Colon (tissue), 2 donors: ENCODE measurements at regions not wholly inside any gene's neighbourhood (a gene's known extent, or its start where the extent isn't known, plus 50 kb on each side); places are given as distances from the start of the nearest gene placed in this dataset.
A peak's percentile ranks its signal among the peaks of the same experiment; 100 is the strongest.

ENCODE experiments used
- FAIRE-seq: peaks from 2 replicates; lab custom pipeline; 2012; peaks lifted over from hg19 to GRCh38; lab: Jason Lieb, UNC
- donor health status: control.
- donor health status: control.

- FAIRE-seq = no peak
These were observed 666.6 kb downstream of the CDH11 start for GRCh38 chr16:64455275-64455674.

GRCh38 chr16:64453646-64454045, 668.2 kb downstream of the CDH11 start:
- FAIRE-seq = no peak

- no peak for FAIRE-seq
These were observed 669.4 kb downstream of the CDH11 start for GRCh38 chr16:64452446-64452845.

DNA sequence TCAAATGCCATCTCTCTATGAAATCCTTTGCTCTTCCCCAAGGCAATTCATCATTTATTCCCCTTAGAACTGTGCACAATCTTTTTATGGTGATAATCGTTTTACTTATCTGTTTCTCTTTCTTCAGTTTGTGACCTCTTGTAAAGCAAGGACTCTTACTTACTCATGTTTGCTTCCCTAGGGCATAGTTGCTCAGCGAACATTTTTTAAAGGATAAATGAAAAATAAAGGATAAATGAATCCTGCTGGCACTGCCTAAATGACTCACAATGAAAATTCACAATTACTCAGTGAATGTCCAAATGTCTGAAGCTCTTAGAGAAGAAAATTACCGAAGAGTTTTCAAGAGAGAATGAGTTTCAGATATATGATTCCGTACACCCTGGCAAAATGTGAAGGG, 671.7 kb downstream of the CDH11 start:
- no peak for FAIRE-seq

DNA sequence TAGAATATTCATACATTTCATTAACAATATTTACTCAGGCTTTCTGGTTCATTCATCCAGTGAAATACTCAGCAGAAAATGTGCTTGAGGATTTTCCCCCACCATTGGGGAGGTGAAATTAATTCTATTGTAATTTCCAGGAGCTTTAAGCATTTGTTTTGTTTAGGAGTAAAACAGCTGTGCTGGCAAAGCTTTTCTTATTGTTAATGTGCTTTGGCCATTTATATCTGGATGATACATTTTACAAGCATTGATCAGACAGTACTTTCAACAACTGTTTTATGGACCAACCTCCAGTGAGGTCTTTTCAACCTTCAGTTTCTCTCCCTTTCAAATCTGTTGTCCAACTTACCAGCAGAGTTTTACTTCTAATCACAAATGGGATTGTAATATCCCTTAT, 672.4 kb downstream of the CDH11 start:
- FAIRE-seq = no peak

GRCh38 chr16:64445649-64446048, 676.2 kb downstream of the CDH11 start:
- FAIRE-seq = no peak

DNA sequence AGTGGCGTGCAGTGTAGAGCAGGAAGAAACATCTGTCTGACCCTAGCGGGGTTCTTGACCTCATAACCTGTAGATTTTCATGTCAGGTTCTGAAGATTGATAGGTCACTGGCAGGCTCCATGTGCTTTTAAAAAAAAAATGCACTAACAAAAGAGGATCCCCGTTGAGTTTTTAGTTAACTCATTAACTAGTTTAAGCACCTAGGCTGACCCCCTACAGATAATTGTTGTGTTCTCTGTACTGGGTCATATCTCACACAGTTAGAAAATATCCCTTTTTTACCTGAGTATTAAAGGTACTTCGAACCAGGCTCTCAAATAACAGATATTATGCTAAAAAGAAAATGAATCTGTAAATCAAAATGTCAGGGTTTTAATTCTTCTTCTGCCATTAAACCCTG, 676.6 kb downstream of the CDH11 start:
- no peak for FAIRE-seq

DNA sequence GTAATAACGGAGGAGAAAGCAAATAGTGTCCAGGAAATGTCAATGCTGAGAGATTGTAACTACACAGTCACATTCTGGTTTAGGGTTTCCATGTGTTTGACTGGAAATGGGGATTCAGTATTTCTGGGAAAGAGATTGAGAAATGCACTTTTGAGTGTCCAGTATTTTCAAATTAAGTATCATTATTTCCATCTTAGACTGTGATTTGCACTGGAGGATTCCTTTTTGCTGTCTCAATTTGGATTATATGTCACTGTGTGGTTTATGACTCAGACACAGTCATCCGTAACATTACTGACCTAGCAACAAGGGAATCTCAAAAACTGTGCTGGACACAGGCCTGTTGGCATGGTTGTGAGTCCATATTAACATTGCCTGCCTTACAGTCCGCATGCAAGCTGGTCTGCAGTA, 681.4 kb downstream of the CDH11 start:
- no peak for FAIRE-seq

- no peak for FAIRE-seq
These were observed 681.9 kb downstream of the CDH11 start for GRCh38 chr16:64440005-64440404.

DNA sequence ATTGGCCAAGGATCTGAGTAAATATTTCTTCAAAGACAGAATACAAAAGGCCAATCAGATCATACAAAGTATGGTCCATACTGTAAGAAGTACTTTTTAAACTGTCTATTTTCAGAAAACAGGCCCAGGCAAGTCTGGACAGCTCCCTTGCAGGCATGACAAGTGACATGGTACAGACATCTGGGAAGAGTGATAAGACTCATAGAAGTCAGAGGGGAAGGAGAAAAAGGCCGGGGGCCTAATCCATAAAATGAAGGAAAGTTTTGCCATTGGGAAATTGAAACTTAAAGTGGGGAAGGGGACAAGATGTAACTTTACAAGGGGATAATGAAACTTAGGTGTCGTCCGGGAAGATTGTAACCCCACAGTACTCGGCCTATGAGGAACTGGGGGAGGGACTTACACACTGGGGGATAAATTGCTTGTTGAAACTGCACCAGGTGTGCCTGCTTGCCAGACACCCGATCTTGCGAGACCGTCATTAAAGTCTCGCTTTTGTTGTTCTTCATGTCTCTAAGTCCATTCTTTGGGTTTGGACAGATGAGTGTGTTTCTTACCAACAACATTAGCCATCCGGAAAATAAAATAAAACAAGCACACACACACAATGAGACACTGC, 684.0 kb downstream of the CDH11 start:
- no peak for FAIRE-seq

DNA sequence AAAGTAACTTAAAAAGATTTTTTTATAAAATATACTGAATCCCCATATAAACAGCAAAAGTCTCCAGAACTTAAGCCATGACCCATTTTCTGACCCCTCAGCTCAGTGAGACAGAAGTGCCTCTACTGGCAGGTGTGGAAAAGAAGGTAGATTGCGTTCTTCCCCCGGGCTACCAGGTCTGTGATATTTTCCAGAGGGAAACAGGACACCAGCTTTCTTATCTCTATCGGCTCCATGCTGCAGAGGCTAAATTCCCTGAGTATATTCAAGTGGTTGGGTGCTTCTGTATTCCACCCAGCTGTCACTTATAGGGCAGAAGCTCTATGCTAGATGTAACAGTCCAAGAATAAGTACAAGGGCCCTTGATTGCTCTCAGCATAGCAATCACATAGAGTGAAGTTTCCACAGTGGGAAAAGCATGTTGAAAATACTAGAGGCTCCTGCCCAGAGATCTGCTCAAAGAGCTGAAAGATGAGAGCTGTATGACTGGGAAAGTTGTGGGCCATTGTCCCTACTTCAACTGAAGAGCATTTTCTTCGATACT, 687.3 kb downstream of the CDH11 start:
- FAIRE-seq = no peak

GRCh38 chr16:64428463-64429113, 693.3 kb downstream of the CDH11 start:
- FAIRE-seq = no peak

DNA sequence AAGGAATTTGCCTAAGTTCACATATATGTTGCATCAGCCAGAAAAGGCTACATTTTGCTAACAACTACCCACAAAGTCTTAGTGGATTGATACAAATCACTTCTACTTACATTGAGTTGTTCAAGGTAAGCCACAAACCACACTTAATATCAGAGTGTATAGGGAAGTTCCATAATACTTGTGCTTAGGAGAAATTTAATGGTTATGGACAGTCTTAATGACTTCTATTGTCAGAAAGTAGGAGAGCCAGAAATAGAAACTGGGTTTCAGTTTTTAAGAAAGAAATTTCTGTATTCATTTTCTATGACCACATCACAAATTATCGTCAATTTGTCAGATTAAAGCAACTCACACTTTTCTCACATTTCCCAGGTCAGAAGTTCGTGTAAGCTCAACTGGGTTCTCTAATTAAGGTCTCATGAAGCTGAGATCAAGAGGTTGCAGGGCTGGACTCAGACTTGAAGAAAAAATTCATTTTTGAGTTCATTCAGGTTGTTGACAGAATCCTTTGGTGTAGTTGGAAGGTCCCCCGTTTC, 695.7 kb downstream of the CDH11 start:
- FAIRE-seq = no peak

DNA sequence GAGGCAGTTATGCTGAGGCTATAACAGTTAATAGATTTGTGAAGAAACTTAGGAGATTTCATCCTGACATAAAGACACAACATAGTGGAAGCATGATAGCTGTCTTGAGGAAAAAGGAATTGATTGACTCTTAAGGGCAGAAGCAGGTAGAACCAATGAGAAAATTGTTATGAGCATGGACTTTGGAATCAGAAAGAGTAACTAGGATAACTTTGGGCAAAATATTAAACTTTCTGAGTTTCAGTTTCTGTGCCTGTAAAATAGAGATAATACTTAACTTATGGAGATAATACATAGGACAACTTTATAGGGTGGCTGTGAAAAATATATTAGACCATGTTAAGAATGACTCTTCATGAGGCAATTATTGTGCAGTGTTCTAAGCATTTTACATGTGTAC, 696.5 kb downstream of the CDH11 start:
- FAIRE-seq = no peak

DNA sequence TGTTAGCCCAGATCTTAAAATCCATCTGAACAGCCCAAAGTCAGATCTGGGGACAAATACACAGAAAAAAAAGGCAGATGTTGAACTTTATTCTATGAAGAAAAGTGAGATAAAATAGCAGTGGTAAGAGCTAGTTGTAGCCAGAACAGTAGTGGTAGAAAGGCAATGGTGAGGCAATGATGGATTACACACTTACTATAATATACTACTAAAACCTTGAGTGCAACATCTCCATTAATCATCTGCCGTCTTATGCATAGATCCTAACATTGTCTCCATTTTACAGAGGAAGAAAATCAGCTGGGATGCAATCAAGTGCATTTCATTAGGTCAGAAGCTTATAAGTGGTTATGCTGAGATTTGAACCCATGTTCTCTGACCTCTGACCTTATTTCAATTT, 699.6 kb downstream of the CDH11 start:
- FAIRE-seq = no peak

- FAIRE-seq = no peak
These were observed 700.3 kb downstream of the CDH11 start for GRCh38 chr16:64421515-64421914.

DNA sequence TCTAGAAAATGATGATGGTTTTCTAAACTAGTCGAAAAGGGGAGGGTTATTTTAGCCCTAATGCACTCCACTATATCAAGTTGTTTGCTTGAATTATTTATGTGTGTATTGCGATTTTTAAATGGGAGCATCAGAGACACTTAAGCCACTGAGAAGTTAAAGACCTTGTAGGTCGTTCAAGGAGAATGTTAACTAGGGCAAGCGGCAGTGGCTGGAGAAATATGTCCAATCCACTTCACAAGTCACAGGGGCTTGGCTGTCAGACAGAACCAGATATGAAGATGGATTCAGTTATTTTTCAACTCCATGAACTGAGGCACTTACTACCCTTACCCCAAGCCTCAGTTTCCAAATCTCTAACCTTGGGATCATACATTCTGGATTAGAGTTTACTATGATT, 702.0 kb downstream of the CDH11 start:
- FAIRE-seq = no peak

GRCh38 chr16:64417711-64418227, 704.1 kb downstream of the CDH11 start:
- peak; percentile 45 for FAIRE-seq

DNA sequence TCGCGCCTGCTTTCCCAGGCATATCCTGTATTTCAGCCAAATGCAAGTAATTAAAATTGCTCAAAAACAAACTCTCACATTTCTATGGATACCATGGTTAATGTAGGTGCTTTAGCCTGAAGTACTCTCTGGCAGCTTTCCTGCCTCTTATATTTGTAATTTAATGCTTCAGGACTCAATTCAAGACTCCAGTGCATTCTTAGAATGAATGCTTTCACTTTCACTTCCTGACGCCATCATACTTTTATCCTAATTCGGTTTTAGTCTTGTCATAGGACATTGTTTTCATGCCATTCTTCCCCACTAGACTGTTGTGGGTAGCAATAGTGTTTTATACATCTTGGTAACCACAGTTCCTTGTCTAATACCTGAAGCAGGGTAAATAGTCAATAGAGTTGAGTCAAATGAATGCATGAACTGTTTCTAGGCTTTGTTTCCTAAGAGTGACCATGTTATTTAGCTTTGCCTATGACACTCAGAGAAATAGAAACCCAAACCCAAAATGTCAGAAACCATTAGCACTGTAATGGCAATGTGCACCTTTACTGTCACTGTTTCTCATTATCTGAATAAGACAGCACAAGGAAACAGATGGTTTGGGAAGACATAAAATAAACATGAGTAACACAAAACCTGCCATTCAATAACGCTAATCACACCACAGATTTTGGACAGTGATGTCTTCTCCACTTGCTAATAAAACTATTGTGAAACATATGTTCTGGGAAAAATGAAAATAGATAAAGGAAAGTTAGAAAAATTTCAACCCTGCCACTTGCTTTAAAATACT, 705.5 kb downstream of the CDH11 start:
- FAIRE-seq = no peak

DNA sequence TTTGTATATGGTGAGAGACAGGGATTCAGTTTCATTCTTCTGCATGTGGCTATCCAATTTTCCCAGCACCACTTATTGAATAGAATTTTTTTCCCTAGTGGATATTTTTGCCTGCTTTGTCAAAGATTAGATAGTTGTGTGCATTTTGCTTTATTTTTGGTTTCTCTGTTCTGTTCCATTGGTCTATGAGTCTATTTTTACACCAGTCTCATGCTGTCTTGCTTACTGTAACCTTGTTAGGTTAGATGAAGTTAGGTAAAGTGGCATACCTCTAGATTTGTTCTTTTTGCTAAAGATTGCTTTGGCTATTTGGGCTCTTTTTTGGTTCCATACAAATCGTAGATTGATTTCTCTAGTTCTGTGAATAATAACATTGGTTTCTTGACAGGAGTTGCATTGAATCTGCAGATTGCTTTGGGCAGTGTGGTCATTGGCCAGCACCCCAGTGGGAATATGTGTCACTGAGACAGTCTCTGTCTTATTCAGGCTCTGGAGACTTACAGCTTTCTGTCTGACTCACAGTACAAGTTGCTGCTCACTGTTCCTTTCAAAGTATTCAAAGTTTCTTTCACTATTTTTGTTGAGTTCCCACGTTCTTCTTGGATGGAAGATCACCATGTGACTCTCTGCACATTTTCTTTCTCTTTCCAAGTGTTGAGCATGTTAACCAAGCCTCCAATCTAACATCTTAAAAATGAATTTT, 709.1 kb downstream of the CDH11 start:
- no peak for FAIRE-seq

- no peak for FAIRE-seq
These were observed 711.6 kb downstream of the CDH11 start for GRCh38 chr16:64410306-64410705.

- no peak for FAIRE-seq
These were observed 712.1 kb downstream of the CDH11 start for GRCh38 chr16:64409783-64410210.
